GM23338 (cell line): ENCODE measurements at regions not wholly inside any gene's neighbourhood (a gene's known extent, or its start where the extent isn't known, plus 50 kb on each side); places are given as distances from the start of the nearest gene placed in this dataset.

Source experiments
- ATAC-seq: fragments of 200-7000 bp; cut with Tn5 transposase; 3 replicates; pipeline ENCODE4 v1.9.1; 2020
- DNase-seq: peaks from one replicate; pipeline ENCODE4 v3.0.0-alpha.2; 2015; ENCODE audit warnings: low spot score
- H2AFZ ChIP-seq: fragments of 200-600 bp; sonication (generic); 2 replicates; pipeline ENCODE4 v1.8.0; 2016; ENCODE audit warnings: antibody characterized with exemption, mild to moderate bottlenecking, moderate library complexity
- H3F3A ChIP-seq: fragments of 200-600 bp; sonication (generic); replicated peaks from 2 replicates; pipeline ENCODE4 v1.8.0; 2017; ENCODE audit warnings: antibody characterized with exemption, mixed run types, low read depth
- H3K27ac ChIP-seq: fragments of 200-600 bp; sonication (generic); 2 replicates; pipeline ENCODE4 v1.6.1; 2016; ENCODE audit warnings: low read depth
- H3K27me3 ChIP-seq: fragments of 200-600 bp; sonication (generic); 2 replicates; pipeline ENCODE4 v1.8.0; 2016; ENCODE audit warnings: mild to moderate bottlenecking, mixed run types, moderate library complexity; ENCODE audit not compliant: insufficient read depth
- H3K36me3 ChIP-seq: fragments of 200-600 bp; sonication (generic); 2 replicates; pipeline ENCODE4 v1.8.0; 2016; ENCODE audit warnings: mild to moderate bottlenecking; ENCODE audit not compliant: insufficient read depth
- H3K4me1 ChIP-seq: fragments of 200-600 bp; sonication (generic); 2 replicates; pipeline ENCODE4 v1.8.0; 2016; ENCODE audit warnings: mild to moderate bottlenecking, moderate library complexity; ENCODE audit not compliant: insufficient read depth
- H3K4me2 ChIP-seq: fragments of 200-600 bp; sonication (generic); 2 replicates; pipeline ENCODE4 v1.7.1; 2017; ENCODE audit warnings: mixed run types
- H3K4me3 ChIP-seq: fragments of 200-600 bp; sonication (generic); 2 replicates; pipeline ENCODE4 v1.6.1; 2016; ENCODE audit warnings: mixed run types
- H3K79me2 ChIP-seq: fragments of 200-600 bp; sonication (generic); replicated peaks from 2 replicates; pipeline ENCODE4 v1.8.0; 2017; ENCODE audit warnings: mild to moderate bottlenecking; ENCODE audit not compliant: insufficient read depth
- H3K9me2 ChIP-seq: fragments of 200-600 bp; sonication (generic); 2 replicates; pipeline ENCODE4 v1.8.0; 2017; ENCODE audit not compliant: insufficient read depth
- H4K20me1 ChIP-seq: fragments of 200-600 bp; sonication (generic); replicated peaks from 2 replicates; pipeline ENCODE4 v1.8.0; 2017; ENCODE audit warnings: mild to moderate bottlenecking; ENCODE audit not compliant: insufficient read depth
- H3K27ac Mint-ChIP-seq: 2 replicates; pipeline ENCODE4 v1.8.0; 2020; ENCODE audit warnings: inconsistent platforms, mild to moderate bottlenecking, moderate library complexity, mixed read lengths
- H3K27me3 Mint-ChIP-seq: 3 replicates; pipeline ENCODE4 v1.8.0; 2022; ENCODE audit warnings: low read depth, mild to moderate bottlenecking, moderate library complexity, mixed read lengths, inconsistent platforms; ENCODE audit not compliant: insufficient read depth, poor library complexity
- H3K36me3 Mint-ChIP-seq: 3 replicates; pipeline ENCODE4 v1.8.0; 2021; ENCODE audit warnings: low read depth, mild to moderate bottlenecking, inconsistent platforms, moderate library complexity, mixed read lengths
- H3K4me1 Mint-ChIP-seq: 3 replicates; pipeline ENCODE4 v1.8.0; 2020; ENCODE audit warnings: mild to moderate bottlenecking, inconsistent platforms, mixed read lengths
- H3K4me3 Mint-ChIP-seq: 3 replicates; pipeline ENCODE4 v1.8.0; 2021; ENCODE audit warnings: moderate library complexity, mild to moderate bottlenecking, inconsistent platforms, mixed read lengths
- H3K9me3 Mint-ChIP-seq: 3 replicates; pipeline ENCODE4 v1.8.0; 2020; ENCODE audit warnings: moderate library complexity, mild to moderate bottlenecking, inconsistent platforms, mixed read lengths
- CREB1 ChIP-seq: fragments of 250-450 bp; sonication (Bioruptor Pico); IDR thresholded peaks from 2 replicates; pipeline ENCODE4 v1.5.0; 2020; ENCODE audit warnings: low read depth, mild to moderate bottlenecking, moderate library complexity
- CTCF ChIP-seq, 2 experiments: fragments of 200-600 bp in 1 of 2; sonication (generic) in 1 of 2; conservative IDR thresholded peaks; 2 replicates each; pipeline versions ENCODE4 v1.5.1 to v1.6.1; 2016 to 2017; ENCODE audit warnings: antibody characterized with exemption in 2 of 2, low read depth in 2 of 2, mild to moderate bottlenecking in 2 of 2, moderate library complexity in 1 of 2
- EZH2 ChIP-seq: fragments of 200-600 bp; sonication (generic); IDR thresholded peaks from one replicate; pipeline ENCODE4 v1.8.0; 2017; ENCODE audit warnings: antibody characterized with exemption, mild to moderate bottlenecking, low read depth; ENCODE audit not compliant: unreplicated experiment
- EZH2phosphoT487 ChIP-seq: fragments of 200-600 bp; sonication (generic); IDR thresholded peaks from one replicate; pipeline ENCODE4 v1.8.1; 2018; ENCODE audit warnings: antibody characterized with exemption; ENCODE audit not compliant: unreplicated experiment
- JUNB ChIP-seq: IDR thresholded peaks from one replicate; pipeline ENCODE4 v1.6.1; 2016; ENCODE audit warnings: antibody characterized with exemption; ENCODE audit not compliant: unreplicated experiment
- NANOG ChIP-seq: IDR thresholded peaks from 2 replicates; pipeline ENCODE4 v1.6.1; 2016; ENCODE audit warnings: antibody characterized with exemption, borderline replicate concordance
- POLR2AphosphoS5 ChIP-seq: IDR thresholded peaks from 2 replicates; pipeline ENCODE4 v1.6.1; 2016; ENCODE audit warnings: antibody characterized with exemption, low read depth
- STAT1 ChIP-seq: IDR thresholded peaks from one replicate; pipeline ENCODE4 v1.6.1; 2016; ENCODE audit warnings: antibody characterized with exemption; ENCODE audit not compliant: unreplicated experiment
- ZNF331 ChIP-seq: fragments of 250-450 bp; sonication (Bioruptor Pico); IDR thresholded peaks from 2 replicates; pipeline ENCODE4 v1.5.0; 2020; ENCODE audit warnings: low read depth, mild to moderate bottlenecking, moderate library complexity
- TF ChIP-seq, protein P1 (sequence below): IDR thresholded peaks from 2 replicates; pipeline ENCODE4 v1.6.1; 2016; ENCODE audit warnings: antibody characterized with exemption
- TF ChIP-seq, protein P2 (sequence below): IDR thresholded peaks from one replicate; pipeline ENCODE4 v1.6.1; 2018; ENCODE audit warnings: antibody characterized with exemption; ENCODE audit not compliant: unreplicated experiment

GRCh38 chr1:29393451-29393826, 157.1 kb downstream of the PTPRU start (continued):
- no peak for TF ChIP-seq CTCF (conservative IDR thresholded peaks at IDR 0.05; ENCODE audit: low read depth in 2 of 2)
- no peak for TF ChIP-seq NANOG
- TF ChIP-seq STAT1, result no peak

DNA sequence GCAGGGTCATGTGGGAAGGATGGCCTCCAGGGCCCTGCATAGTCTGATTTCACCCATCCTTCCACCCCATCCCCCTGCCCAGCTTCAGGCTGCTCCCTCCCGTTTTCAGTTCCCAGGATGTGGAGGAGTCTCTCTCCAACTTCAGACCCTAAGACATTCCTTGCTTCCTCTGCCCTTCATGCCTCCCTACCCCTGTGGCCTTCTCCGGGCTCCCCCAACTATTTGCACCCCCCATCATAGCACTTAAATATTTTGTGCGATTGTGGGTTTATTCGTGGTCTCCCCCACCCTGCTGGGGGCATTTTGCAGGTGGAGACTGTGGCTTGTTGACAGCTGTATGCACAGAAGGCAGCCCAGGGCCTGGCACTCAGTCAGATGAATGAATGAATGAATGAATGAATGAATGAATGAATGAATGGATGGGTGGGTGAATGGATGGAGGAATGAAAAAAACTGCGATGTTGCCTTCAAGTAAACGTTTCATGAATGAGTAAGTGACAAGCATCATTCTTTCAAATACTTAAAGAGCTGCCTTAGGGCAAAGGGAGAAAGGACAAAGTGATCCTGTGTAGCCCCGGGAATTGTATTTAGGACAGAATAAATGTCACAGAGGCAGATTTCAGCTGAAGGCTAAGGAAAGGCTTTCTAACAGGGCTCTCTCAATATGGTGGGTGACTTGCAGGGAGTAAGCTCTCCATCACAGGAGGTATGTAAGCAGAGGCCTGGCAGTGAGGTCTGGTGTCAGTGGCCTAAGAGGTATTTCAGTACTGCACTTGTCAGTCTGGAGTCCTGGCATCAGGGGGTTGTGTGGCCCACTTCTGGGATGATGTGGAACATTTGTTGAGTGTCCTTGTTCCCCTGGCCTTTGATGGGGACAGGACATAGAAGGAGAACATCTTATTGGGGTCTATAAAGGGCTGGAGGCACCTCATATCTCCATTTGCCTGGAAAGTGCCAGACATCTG, 156.4 kb downstream of the PTPRU start:
- H3K4me3 ChIP-seq, result no peak overlapping the region
- H3K36me3 ChIP-seq, result no peaks in the 10 kb centered on the region
- H3K4me1 ChIP-seq, result no peaks in the 10 kb centered on the region
- ATAC-seq (no peak), DNase-seq (no peak)
- H3K36me3 Mint-ChIP-seq, result no peaks in the 10 kb centered on the region
- peaks cover 5% of the 10 kb centered on the region; the same call in 1 of the 3 replicates for H3K4me1 Mint-ChIP-seq
- no peak overlapping the region; the same call in 2 of the 3 replicates for H3K4me3 Mint-ChIP-seq
- no peak overlapping the region for H3K4me2 ChIP-seq
- H4K20me1 ChIP-seq, result no peaks in the 10 kb centered on the region
- no peaks in the 10 kb centered on the region for H3K9me3 Mint-ChIP-seq
- H3K27me3 ChIP-seq, result no peaks in the 10 kb centered on the region
- H3F3A ChIP-seq, result no peaks in the 10 kb centered on the region
- H2AFZ ChIP-seq, result no peak overlapping the region
- H3K9me2 ChIP-seq, result no peaks in the 10 kb centered on the region
- H3K27ac ChIP-seq, result no peak overlapping the region
- H3K27me3 Mint-ChIP-seq, result peaks cover 5% of the 10 kb centered on the region
- no peaks in the 10 kb centered on the region for H3K79me2 ChIP-seq
- H3K27ac Mint-ChIP-seq, result no peak overlapping the region
- TF ChIP-seq, protein P1, sequence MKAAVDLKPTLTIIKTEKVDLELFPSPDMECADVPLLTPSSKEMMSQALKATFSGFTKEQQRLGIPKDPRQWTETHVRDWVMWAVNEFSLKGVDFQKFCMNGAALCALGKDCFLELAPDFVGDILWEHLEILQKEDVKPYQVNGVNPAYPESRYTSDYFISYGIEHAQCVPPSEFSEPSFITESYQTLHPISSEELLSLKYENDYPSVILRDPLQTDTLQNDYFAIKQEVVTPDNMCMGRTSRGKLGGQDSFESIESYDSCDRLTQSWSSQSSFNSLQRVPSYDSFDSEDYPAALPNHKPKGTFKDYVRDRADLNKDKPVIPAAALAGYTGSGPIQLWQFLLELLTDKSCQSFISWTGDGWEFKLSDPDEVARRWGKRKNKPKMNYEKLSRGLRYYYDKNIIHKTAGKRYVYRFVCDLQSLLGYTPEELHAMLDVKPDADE, result no peak
- TF ChIP-seq JUNB, result no peak
- TF ChIP-seq CTCF (conservative IDR thresholded peaks at IDR 0.05; ENCODE audit: low read depth in 2 of 2), result no peak
- no peak for TF ChIP-seq ZNF331 (CRISPR knock-in tag)
- TF ChIP-seq POLR2AphosphoS5, result no peak
- TF ChIP-seq STAT1, result no peak
- TF ChIP-seq NANOG, result no peak
- no peak for TF ChIP-seq EZH2phosphoT487
- TF ChIP-seq, protein P2, sequence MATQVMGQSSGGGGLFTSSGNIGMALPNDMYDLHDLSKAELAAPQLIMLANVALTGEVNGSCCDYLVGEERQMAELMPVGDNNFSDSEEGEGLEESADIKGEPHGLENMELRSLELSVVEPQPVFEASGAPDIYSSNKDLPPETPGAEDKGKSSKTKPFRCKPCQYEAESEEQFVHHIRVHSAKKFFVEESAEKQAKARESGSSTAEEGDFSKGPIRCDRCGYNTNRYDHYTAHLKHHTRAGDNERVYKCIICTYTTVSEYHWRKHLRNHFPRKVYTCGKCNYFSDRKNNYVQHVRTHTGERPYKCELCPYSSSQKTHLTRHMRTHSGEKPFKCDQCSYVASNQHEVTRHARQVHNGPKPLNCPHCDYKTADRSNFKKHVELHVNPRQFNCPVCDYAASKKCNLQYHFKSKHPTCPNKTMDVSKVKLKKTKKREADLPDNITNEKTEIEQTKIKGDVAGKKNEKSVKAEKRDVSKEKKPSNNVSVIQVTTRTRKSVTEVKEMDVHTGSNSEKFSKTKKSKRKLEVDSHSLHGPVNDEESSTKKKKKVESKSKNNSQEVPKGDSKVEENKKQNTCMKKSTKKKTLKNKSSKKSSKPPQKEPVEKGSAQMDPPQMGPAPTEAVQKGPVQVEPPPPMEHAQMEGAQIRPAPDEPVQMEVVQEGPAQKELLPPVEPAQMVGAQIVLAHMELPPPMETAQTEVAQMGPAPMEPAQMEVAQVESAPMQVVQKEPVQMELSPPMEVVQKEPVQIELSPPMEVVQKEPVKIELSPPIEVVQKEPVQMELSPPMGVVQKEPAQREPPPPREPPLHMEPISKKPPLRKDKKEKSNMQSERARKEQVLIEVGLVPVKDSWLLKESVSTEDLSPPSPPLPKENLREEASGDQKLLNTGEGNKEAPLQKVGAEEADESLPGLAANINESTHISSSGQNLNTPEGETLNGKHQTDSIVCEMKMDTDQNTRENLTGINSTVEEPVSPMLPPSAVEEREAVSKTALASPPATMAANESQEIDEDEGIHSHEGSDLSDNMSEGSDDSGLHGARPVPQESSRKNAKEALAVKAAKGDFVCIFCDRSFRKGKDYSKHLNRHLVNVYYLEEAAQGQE, result no peak
- TF ChIP-seq CREB1, result no peak
- TF ChIP-seq EZH2, result no peak
